H1 (cell line): ENCODE measurements at regions not wholly inside any gene's neighbourhood (a gene's known extent, or its start where the extent isn't known, plus 50 kb on each side); places are given as distances from the start of the nearest gene placed in this dataset.
A peak's percentile ranks its signal among the peaks of the same experiment; 100 is the strongest.

Experiments
- CTCF ChIA-PET: fragments of 300-600 bp; sonication (Branson Sonifier 250); formaldehyde crosslinking; loops from one replicate; lab custom pipeline; 2021; ENCODE audit not compliant: partially characterized antibody; lab: Charles Lee
- POLR2A ChIA-PET: fragments of 300-600 bp; sonication (Branson Sonifier 250); formaldehyde crosslinking; loops from one replicate; lab custom pipeline; 2021; ENCODE audit warnings: inconsistent platforms; ENCODE audit not compliant: partially characterized antibody; lab: Charles Lee
- DNase-seq, 2 experiments: peaks; one replicate each; pipeline versions ENCODE4 v3.0.0 to v3.0.0-alpha.2; 2010 to 2022; ENCODE audit warnings: low spot score in 2 of 2, low read depth in 1 of 2, mixed read lengths in 1 of 2
- FAIRE-seq: peaks from 2 replicates; lab custom pipeline; 2011; peaks lifted over from hg19 to GRCh38; lab: Jason Lieb, UNC
- H2AFZ ChIP-seq: 2 replicates; pipeline ENCODE4 v1.8.1; 2012; ENCODE audit warnings: low read length, inconsistent platforms
- H2AK5ac ChIP-seq: 2 replicates; pipeline ENCODE4 v1.6.1; 2013; ENCODE audit warnings: low read depth, low read length
- H2BK120ac ChIP-seq: replicated peaks from 2 replicates; pipeline ENCODE3; 2013; ENCODE audit warnings: low read depth, low read length, inconsistent platforms
- H2BK12ac ChIP-seq: 2 replicates; pipeline ENCODE4 v1.6.1; 2013; ENCODE audit warnings: low read depth, low read length
- H2BK15ac ChIP-seq: 2 replicates; pipeline ENCODE4 v1.6.1; 2013; ENCODE audit warnings: low read length
- H2BK20ac ChIP-seq: 2 replicates; pipeline ENCODE4 v1.6.1; 2013; ENCODE audit warnings: low read length
- H2BK5ac ChIP-seq: 2 replicates; pipeline ENCODE4 v1.6.1; 2013; ENCODE audit warnings: low read depth, low read length
- H3K14ac ChIP-seq: 2 replicates; pipeline ENCODE4 v1.6.1; 2013; ENCODE audit warnings: inconsistent platforms; ENCODE audit not compliant: insufficient read length
- H3K18ac ChIP-seq: 2 replicates; pipeline ENCODE4 v1.6.1; 2013; ENCODE audit warnings: low read length; ENCODE audit errors: extremely low read depth
- H3K23ac ChIP-seq: 2 replicates; pipeline ENCODE4 v1.6.1; 2013; ENCODE audit warnings: inconsistent platforms; ENCODE audit not compliant: insufficient read length
- H3K23me2 ChIP-seq: 2 replicates; pipeline ENCODE4 v1.6.1; 2013; ENCODE audit warnings: low read depth, low read length
- H3K27ac ChIP-seq: 2 replicates; pipeline ENCODE4 v1.6.1; 2011; ENCODE audit warnings: low read depth, low read length, inconsistent platforms
- H3K27me3 ChIP-seq, 4 experiments: replicated peaks in 1 of 4; 1 replicate in 1 of 4; 2 replicates in 3 of 4; pipeline versions ENCODE4 v1.6.1 to v1.8.1; 2011 to 2013; ENCODE audit warnings: low read length in 3 of 4, mild to moderate bottlenecking in 3 of 4, inconsistent platforms in 2 of 4, mixed read lengths in 2 of 4, moderate library complexity in 1 of 4; ENCODE audit not compliant: control insufficient read depth in 3 of 4, insufficient read depth in 3 of 4; ENCODE audit errors: extremely low read depth in 1 of 4
- H3K36me3 ChIP-seq, 4 experiments: 2 replicates each; pipeline versions ENCODE4 v1.6.1 to v1.8.1; 2011 to 2013; ENCODE audit warnings: mild to moderate bottlenecking in 4 of 4, low read length in 3 of 4, moderate library complexity in 2 of 4, control low read depth in 1 of 4, inconsistent platforms in 1 of 4; ENCODE audit not compliant: insufficient read depth in 4 of 4, control insufficient read depth in 2 of 4
- H3K4ac ChIP-seq: replicated peaks from 2 replicates; pipeline ENCODE3; 2013; ENCODE audit warnings: low read length, low read depth, mixed read lengths, inconsistent platforms; ENCODE audit not compliant: insufficient read length
- H3K4me1 ChIP-seq, 4 experiments: replicated peaks in 1 of 4; 1 replicate in 1 of 4; 2 replicates in 3 of 4; pipeline versions ENCODE4 v1.6.1 to v1.8.1; 2011 to 2013; ENCODE audit warnings: low read length in 3 of 4, inconsistent platforms in 2 of 4, mixed read lengths in 1 of 4; ENCODE audit not compliant: insufficient read depth in 4 of 4, control insufficient read depth in 3 of 4
- H3K4me2 ChIP-seq, 2 experiments: 2 replicates each; pipeline versions ENCODE4 v1.6.1 to v1.8.1; 2011 to 2013; ENCODE audit warnings: low read depth in 2 of 2, low read length in 2 of 2, control low read depth in 1 of 2, inconsistent platforms in 1 of 2, mild to moderate bottlenecking in 1 of 2; ENCODE audit not compliant: insufficient read depth in 1 of 2
- H3K4me3 ChIP-seq, 4 experiments: fragments of 200-600, 300-600 bp in 1 of 4; sonication (generic), shearing (Covaris generic), sonication (Bioruptor Twin) in 1 of 4; 2 replicates each; pipeline versions ENCODE4 v1.5.1 to v1.8.1; 2011 to 2016; ENCODE audit warnings: low read length in 4 of 4, low read depth in 3 of 4, control low read depth in 2 of 4, inconsistent platforms in 2 of 4, mild to moderate bottlenecking in 2 of 4, mixed read lengths in 1 of 4, moderate library complexity in 1 of 4; ENCODE audit not compliant: insufficient read depth in 2 of 4; ENCODE audit errors: extremely low read depth in 1 of 4
- H3K56ac ChIP-seq: replicated peaks from 2 replicates; pipeline ENCODE3; 2013; ENCODE audit warnings: low read depth, mild to moderate bottlenecking, mixed read lengths, low read length, inconsistent platforms; ENCODE audit not compliant: insufficient read length
- H3K79me1 ChIP-seq: 2 replicates; pipeline ENCODE4 v1.6.1; 2013; ENCODE audit warnings: low read depth, low read length, control low read depth
- H3K79me2 ChIP-seq, 2 experiments: 2 replicates each; pipeline versions ENCODE4 v1.6.1 to v1.8.1; 2012 to 2013; ENCODE audit warnings: low read length in 2 of 2, mild to moderate bottlenecking in 2 of 2, inconsistent platforms in 1 of 2; ENCODE audit not compliant: insufficient read depth in 2 of 2, control insufficient read depth in 1 of 2
- H3K9ac ChIP-seq, 4 experiments: replicated peaks in 1 of 4; 1 replicate in 1 of 4; 2 replicates in 3 of 4; pipeline versions ENCODE4 v1.6.1 to v1.8.1; 2011 to 2013; ENCODE audit warnings: low read depth in 3 of 4, low read length in 3 of 4, control low read depth in 2 of 4, mild to moderate bottlenecking in 2 of 4, moderate library complexity in 2 of 4, inconsistent platforms in 1 of 4; ENCODE audit errors: extremely low read depth in 1 of 4
- H3K9me3 ChIP-seq, 2 experiments: 2 replicates each; pipeline versions ENCODE4 v1.6.1 to v1.8.1; 2012 to 2013; ENCODE audit warnings: mild to moderate bottlenecking in 2 of 2, moderate library complexity in 2 of 2, control low read depth in 1 of 2, inconsistent platforms in 1 of 2, low read depth in 1 of 2, low read length in 1 of 2, mixed read lengths in 1 of 2; ENCODE audit not compliant: insufficient read depth in 2 of 2
- H4K20me1 ChIP-seq, 2 experiments: replicated peaks in 1 of 2; 2 replicates each; pipeline versions ENCODE3 to v1.8.1; 2011 to 2013; ENCODE audit warnings: inconsistent platforms in 2 of 2, low read length in 2 of 2, mild to moderate bottlenecking in 1 of 2; ENCODE audit not compliant: insufficient read depth in 2 of 2, control insufficient read depth in 1 of 2
- H4K5ac ChIP-seq: 2 replicates; pipeline ENCODE4 v1.6.1; 2013; ENCODE audit warnings: low read length, low read depth, mixed read lengths, inconsistent platforms; ENCODE audit not compliant: insufficient read length
- H4K8ac ChIP-seq: 2 replicates; pipeline ENCODE4 v1.8.0; 2013; ENCODE audit warnings: mild to moderate bottlenecking, moderate library complexity, low read length, inconsistent platforms; ENCODE audit not compliant: insufficient read depth; ENCODE audit errors: extremely low read depth
- H4K91ac ChIP-seq: replicated peaks from 2 replicates; pipeline ENCODE3; 2013; ENCODE audit warnings: low read length, mixed read lengths, inconsistent platforms; ENCODE audit not compliant: insufficient read length
- BCL11A ChIP-seq, 2 experiments: IDR thresholded peaks; one replicate each; pipeline ENCODE4 v1.6.1; 2011; ENCODE audit warnings: low read depth in 2 of 2, low read length in 2 of 2, mild to moderate bottlenecking in 2 of 2
- CHD1 ChIP-seq: IDR thresholded peaks from 2 replicates; pipeline ENCODE4 v1.6.1; 2012; ENCODE audit warnings: low read depth, low read length, improper control_type of control experiment
- CREB1 ChIP-seq: IDR thresholded peaks from 2 replicates; pipeline ENCODE4 v1.6.1; 2012; ENCODE audit warnings: inconsistent platforms
- GTF2F1 ChIP-seq: IDR thresholded peaks from 2 replicates; pipeline ENCODE4 v1.6.1; 2012; ENCODE audit warnings: low read depth, low read length, improper control_type of control experiment, borderline replicate concordance
- POLR2A ChIP-seq, 2 experiments: IDR thresholded peaks; 1 replicate in 1 of 2; 2 replicates in 1 of 2; pipeline ENCODE4 v1.6.1; 2011; ENCODE audit warnings: low read depth in 2 of 2, low read length in 2 of 2, mild to moderate bottlenecking in 2 of 2; ENCODE audit errors: control extremely low read depth in 1 of 2
- SAP30 ChIP-seq: fragments of 300-600 bp; sonication (generic); IDR thresholded peaks from 2 replicates; pipeline ENCODE4 v1.7.1; 2012; ENCODE audit warnings: low read length, moderate library complexity, mild to moderate bottlenecking, inconsistent platforms; ENCODE audit not compliant: insufficient read depth, insufficient replicate concordance
- TEAD4 ChIP-seq: IDR thresholded peaks from 2 replicates; pipeline ENCODE4 v1.6.1; 2012; ENCODE audit warnings: low read depth, low read length, inconsistent platforms, mixed read lengths
- WGBS, 2 experiments: shearing (Covaris generic) in 1 of 2; methylation state at CpG; one replicate each; pipeline versions ENCODE4 v1.1.6 to v1.1.7; 2013 to 2015; ENCODE audit warnings: low lambda C conversion rate in 2 of 2, mixed read lengths in 2 of 2, inconsistent platforms in 1 of 2, low coverage in 1 of 2, missing lambda C conversion rate in 1 of 2; ENCODE audit not compliant: insufficient replicate concordance in 2 of 2, insufficient coverage in 1 of 2, insufficient read length in 1 of 2; ENCODE audit errors: extremely low coverage in 1 of 2, missing lambda C conversion rate in 1 of 2; 5-methylcytosine and 5-hydroxymethylcytosine counted together
- TF ChIP-seq, protein P1 (sequence below), 3 experiments: IDR thresholded peaks; 1 replicate in 2 of 3; 2 replicates in 1 of 3; pipeline versions ENCODE4 v1.5.1 to v1.6.1; 2011; ENCODE audit warnings: low read length in 3 of 3, mild to moderate bottlenecking in 3 of 3, inconsistent platforms in 2 of 3, low read depth in 1 of 3, moderate library complexity in 1 of 3; ENCODE audit not compliant: insufficient read depth in 1 of 3; ENCODE audit errors: control extremely low read depth in 1 of 3

DNA sequence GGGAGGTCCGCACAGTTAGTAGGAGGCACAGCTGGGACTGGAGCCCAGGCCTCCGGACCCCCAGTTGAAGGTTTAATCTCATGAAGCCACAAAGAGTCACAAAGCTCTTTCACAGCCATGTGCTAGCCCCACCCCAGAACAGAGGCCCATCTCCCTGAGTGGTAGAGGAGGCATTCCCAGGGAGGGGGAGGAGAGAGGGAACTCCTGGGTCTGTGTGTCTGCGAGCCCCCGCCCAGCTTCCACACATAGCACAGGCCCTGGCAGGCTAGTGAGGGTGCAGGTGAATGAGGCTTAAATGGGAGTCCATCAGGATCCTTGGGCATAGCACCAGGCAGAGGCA lies 197.8 kb downstream of the MATN1 start:
- no peak for TF ChIP-seq CHD1
- TF ChIP-seq CREB1, result no peak
- no peak for TF ChIP-seq TEAD4
- no peak for TF ChIP-seq SAP30
- TF ChIP-seq POLR2A (IDR thresholded peaks at IDR 0.05; ENCODE audit: control extremely low read depth in 1 of 2, low read depth in 2 of 2, low read length in 2 of 2), result no peak
- TF ChIP-seq, protein P1, sequence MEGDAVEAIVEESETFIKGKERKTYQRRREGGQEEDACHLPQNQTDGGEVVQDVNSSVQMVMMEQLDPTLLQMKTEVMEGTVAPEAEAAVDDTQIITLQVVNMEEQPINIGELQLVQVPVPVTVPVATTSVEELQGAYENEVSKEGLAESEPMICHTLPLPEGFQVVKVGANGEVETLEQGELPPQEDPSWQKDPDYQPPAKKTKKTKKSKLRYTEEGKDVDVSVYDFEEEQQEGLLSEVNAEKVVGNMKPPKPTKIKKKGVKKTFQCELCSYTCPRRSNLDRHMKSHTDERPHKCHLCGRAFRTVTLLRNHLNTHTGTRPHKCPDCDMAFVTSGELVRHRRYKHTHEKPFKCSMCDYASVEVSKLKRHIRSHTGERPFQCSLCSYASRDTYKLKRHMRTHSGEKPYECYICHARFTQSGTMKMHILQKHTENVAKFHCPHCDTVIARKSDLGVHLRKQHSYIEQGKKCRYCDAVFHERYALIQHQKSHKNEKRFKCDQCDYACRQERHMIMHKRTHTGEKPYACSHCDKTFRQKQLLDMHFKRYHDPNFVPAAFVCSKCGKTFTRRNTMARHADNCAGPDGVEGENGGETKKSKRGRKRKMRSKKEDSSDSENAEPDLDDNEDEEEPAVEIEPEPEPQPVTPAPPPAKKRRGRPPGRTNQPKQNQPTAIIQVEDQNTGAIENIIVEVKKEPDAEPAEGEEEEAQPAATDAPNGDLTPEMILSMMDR (IDR thresholded peaks at IDR 0.05; ENCODE audit: control extremely low read depth in 1 of 3, insufficient read depth in 1 of 3, low read depth in 1 of 3, low read length in 3 of 3), result no peak
- no peak for TF ChIP-seq BCL11A (IDR thresholded peaks at IDR 0.05; ENCODE audit: low read depth in 2 of 2, low read length in 2 of 2)
- no peak for TF ChIP-seq GTF2F1
- TF ChIP-seq, all 59 proteins: peak for 0
- Histone ChIP-seq H2AFZ (no peak overlapping the region), H2BK20ac (no peak overlapping the region), H3K23me2 (no peaks in the 10 kb centered on the region), H2BK15ac (no peak overlapping the region), H3K23ac (no peak overlapping the region), H3K14ac (no peak overlapping the region), H4K20me1 (no peaks in the 10 kb centered on the region), H4K91ac (no peak overlapping the region), H3K9ac (no peak overlapping the region), H3K36me3 (no peaks in the 10 kb centered on the region), H3K4me3 (no peak overlapping the region), H3K56ac (no peak overlapping the region), H3K4me1 (peaks cover 0 to 8% (median 0%) of the 10 kb centered on the region in 4 experiments; a peak in 2 of 7 replicates), H2BK12ac (no peak overlapping the region), H3K27me3 (no peaks in the 10 kb centered on the region), H4K5ac (no peak overlapping the region), H2BK120ac (no peak overlapping the region), H4K8ac (no peak overlapping the region), H3K18ac (no peak overlapping the region), H3K9me3 (no peaks in the 10 kb centered on the region), H3K4ac (no peak overlapping the region), H2AK5ac (no peak overlapping the region), H3K79me2 (no peaks in the 10 kb centered on the region), H3K79me1 (no peaks in the 10 kb centered on the region), H3K4me2 (no peak overlapping the region), H2BK5ac (no peak overlapping the region), H3K27ac (no peak overlapping the region)
- CTCF ChIA-PET, result interaction anchor here (0.6 to 1.4 kb wide), 3 partner anchors 9 to 13 kb away, joined by 3 read pairs; no protein-coding TSS in a partner anchor
- FAIRE-seq (no peak), DNase-seq (peak in 1 of 2 experiments; percentile 30)
- 95% methylated on average over 4 of the region's 4 CpGs; no CpG with 5 or more reads in 1 of the 2 experiments for WGBS, 2 experiments
- POLR2A ChIA-PET, result interaction anchor here (1.4 kb wide), 1 partner anchor 13 kb away, joined by 3 read pairs; no protein-coding TSS in a partner anchor
